ENCODE measurements at regions not wholly inside any gene's neighbourhood (a gene's known extent, or its start where the extent isn't known, plus 50 kb on each side); places are given as distances from the start of the nearest gene placed in this dataset.

DNA sequence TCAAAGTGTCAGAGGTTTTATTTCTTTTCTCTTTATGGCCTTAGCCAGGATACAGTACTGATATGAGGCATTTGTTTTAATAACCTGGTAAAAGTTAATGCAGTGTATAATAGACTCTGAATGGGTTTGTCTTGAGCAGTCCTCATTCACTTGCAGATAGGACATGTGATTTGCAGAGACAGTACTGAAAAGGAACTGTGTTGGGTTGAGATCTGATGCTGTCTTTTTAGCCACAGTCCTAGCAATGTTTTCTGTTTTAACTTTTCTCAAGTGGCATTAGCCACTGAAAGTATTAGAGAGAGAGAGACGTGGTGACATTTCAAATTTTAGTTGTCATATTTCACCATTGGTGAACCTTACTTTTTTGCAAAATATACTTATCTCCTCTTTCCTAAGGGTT lies 547.2 kb upstream of the MAN1A1 start:
- intact Hi-C loops (cut with DNase I, micrococcal nuclease) = no loop called here
- TF ChIP-seq, protein P1, sequence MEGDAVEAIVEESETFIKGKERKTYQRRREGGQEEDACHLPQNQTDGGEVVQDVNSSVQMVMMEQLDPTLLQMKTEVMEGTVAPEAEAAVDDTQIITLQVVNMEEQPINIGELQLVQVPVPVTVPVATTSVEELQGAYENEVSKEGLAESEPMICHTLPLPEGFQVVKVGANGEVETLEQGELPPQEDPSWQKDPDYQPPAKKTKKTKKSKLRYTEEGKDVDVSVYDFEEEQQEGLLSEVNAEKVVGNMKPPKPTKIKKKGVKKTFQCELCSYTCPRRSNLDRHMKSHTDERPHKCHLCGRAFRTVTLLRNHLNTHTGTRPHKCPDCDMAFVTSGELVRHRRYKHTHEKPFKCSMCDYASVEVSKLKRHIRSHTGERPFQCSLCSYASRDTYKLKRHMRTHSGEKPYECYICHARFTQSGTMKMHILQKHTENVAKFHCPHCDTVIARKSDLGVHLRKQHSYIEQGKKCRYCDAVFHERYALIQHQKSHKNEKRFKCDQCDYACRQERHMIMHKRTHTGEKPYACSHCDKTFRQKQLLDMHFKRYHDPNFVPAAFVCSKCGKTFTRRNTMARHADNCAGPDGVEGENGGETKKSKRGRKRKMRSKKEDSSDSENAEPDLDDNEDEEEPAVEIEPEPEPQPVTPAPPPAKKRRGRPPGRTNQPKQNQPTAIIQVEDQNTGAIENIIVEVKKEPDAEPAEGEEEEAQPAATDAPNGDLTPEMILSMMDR (IDR thresholded peaks at IDR 0.05) = no peak
- ATAC-seq = no peak
- DNase-seq = no peak
- no peaks in the 10 kb centered on the region for H3K36me3 ChIP-seq (ENCODE audit: low read depth)
- H3K4me1 ChIP-seq (ENCODE audit: low read depth) = no peaks in the 10 kb centered on the region
- H3K4me3 ChIP-seq = no peak overlapping the region
- H3K9me3 ChIP-seq = no peaks in the 10 kb centered on the region

- ATAC-seq = no peak
- Histone ChIP-seq H3K36me3 (ENCODE audit: low read depth) (no peaks in the 10 kb centered on the region), H3K4me3 (no peak overlapping the region), H3K4me1 (ENCODE audit: low read depth) (no peaks in the 10 kb centered on the region), H3K9me3 (no peaks in the 10 kb centered on the region)
- no peak for DNase-seq
- intact Hi-C loops (cut with DNase I, micrococcal nuclease) = no loop called here
- TF ChIP-seq, protein P1 (IDR thresholded peaks at IDR 0.05) = no peak
Observed at GRCh38 chr6:119895626-119896025, 546.1 kb upstream of the MAN1A1 start.

DNA sequence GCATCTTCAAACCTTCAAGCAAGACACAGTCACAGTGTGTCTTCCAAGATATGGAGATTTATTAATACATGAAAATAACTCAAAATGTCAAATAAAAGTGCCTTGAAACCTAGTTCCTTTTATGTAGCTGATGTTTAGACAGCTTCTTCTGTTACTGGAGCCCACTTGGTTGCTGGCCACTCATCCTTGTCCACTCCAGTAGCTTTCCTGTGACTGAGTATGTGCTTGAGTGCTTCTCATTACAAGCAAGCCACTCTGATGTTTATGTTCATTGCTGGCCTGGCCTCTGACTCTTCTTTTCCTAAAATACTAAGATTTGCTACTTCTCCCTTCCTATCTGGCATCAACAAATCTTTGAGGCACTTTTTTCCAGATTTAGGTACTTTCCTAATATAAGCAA lies 545.2 kb upstream of the MAN1A1 start:
- TF ChIP-seq, protein P1 (IDR thresholded peaks at IDR 0.05) = no peak
- Histone ChIP-seq H3K9me3 (no peaks in the 10 kb centered on the region), H3K4me1 (ENCODE audit: low read depth) (no peaks in the 10 kb centered on the region), H3K4me3 (no peak overlapping the region), H3K36me3 (ENCODE audit: low read depth) (no peaks in the 10 kb centered on the region)
- intact Hi-C loops (cut with DNase I, micrococcal nuclease) = no loop called here
- DNase-seq = no peak
- no peak for ATAC-seq

DNA sequence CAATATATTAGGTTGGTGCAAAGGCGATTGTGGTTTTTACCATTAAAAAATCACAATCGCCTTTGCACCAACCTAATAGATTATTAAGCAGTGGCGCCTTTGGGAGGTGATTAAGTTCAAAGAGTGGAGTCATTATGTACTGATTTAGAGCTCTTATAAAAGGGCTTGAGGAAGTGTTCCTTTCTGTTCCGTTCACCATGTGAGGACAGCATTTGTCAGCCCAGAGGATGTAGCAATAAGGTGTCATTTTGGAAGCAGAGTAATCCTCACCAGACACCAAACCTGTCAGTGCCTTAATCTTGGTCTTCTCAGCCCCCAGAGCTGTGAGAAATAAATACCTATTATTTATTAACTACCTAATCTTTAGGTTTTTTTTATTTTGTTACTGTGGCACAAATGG lies 542.1 kb upstream of the MAN1A1 start:
- Histone ChIP-seq H3K36me3 (ENCODE audit: low read depth) (no peaks in the 10 kb centered on the region), H3K9me3 (no peaks in the 10 kb centered on the region), H3K4me1 (ENCODE audit: low read depth) (no peaks in the 10 kb centered on the region), H3K4me3 (no peak overlapping the region)
- ATAC-seq (no peak), DNase-seq (no peak)
- TF ChIP-seq, protein P1 (IDR thresholded peaks at IDR 0.05) = no peak
- intact Hi-C loops (cut with DNase I, micrococcal nuclease) = no loop called here

DNA sequence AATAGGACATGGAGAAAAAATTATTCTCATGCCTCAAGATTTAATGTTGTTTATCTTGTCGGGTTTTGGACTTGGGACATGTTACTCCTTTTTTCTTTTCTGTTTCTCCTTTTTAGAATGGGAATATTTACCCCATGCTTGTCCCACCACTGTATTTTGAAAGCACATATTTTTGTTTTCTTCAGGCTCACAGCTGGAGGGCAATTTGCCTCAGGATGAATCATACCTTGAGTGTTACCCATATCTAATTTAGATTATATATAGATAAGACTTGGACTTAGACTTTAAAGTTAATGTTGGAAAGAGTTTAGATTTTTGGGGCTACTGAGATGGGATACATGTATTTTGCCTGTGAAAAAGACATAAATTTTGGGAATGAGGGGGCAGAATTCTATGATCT lies 541.6 kb upstream of the MAN1A1 start:
- TF ChIP-seq, protein P1 (IDR thresholded peaks at IDR 0.05) = no peak
- intact Hi-C loops (cut with DNase I, micrococcal nuclease) = no loop called here
- no peak overlapping the region for H3K4me3 ChIP-seq
- H3K36me3 ChIP-seq (ENCODE audit: low read depth) = no peaks in the 10 kb centered on the region
- H3K4me1 ChIP-seq (ENCODE audit: low read depth) = no peaks in the 10 kb centered on the region
- DNase-seq (no peak), ATAC-seq (no peak)
- no peaks in the 10 kb centered on the region for H3K9me3 ChIP-seq

GRCh38 chr6:119890470-119890869 lies 540.9 kb upstream of the MAN1A1 start:
- Histone ChIP-seq H3K4me3 (no peak overlapping the region), H3K9me3 (no peaks in the 10 kb centered on the region), H3K36me3 (ENCODE audit: low read depth) (no peaks in the 10 kb centered on the region), H3K4me1 (ENCODE audit: low read depth) (no peaks in the 10 kb centered on the region)
- TF ChIP-seq, protein P1 (IDR thresholded peaks at IDR 0.05) = no peak
- intact Hi-C loops (cut with DNase I, micrococcal nuclease) = no loop called here
- ATAC-seq (no peak), DNase-seq (no peak)
